ENCODE measurements at regions not wholly inside any gene's neighbourhood (a gene's known extent, or its start where the extent isn't known, plus 50 kb on each side); places are given as distances from the start of the nearest gene placed in this dataset.

- no peak for DNase-seq (ENCODE audit: low spot score)
Measured at GRCh38 chr4:187183826-187184225, 460.2 kb upstream of the FAT1 start.

- DNase-seq (ENCODE audit: low spot score): no peak
Measured at GRCh38 chr4:187184508-187184907, 460.9 kb upstream of the FAT1 start.

DNA sequence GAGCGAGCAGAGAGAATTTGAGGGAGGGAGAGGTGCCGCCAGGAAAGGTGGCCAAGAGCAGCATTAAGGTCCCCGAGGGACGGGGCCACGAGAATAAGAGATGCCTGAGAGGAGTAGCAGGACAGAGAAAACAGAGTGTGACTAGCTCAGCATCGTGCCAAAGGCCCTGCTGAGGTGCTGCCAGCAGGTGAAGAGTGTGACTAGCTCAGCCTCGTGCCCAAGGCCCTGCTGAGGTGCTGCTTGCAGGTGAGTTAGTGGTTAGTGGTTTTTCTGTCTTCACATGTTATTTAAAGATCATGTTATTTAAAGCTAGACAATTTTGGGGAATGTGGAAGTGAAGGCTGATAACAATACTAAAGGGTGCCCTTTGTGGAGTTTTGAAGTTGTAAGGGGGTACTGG lies 464.5 kb upstream of the FAT1 start:
- no peak for DNase-seq (ENCODE audit: low spot score)

GRCh38 chr4:187188741-187189140 lies 465.1 kb upstream of the FAT1 start:
- no peak for DNase-seq (ENCODE audit: low spot score)

DNA sequence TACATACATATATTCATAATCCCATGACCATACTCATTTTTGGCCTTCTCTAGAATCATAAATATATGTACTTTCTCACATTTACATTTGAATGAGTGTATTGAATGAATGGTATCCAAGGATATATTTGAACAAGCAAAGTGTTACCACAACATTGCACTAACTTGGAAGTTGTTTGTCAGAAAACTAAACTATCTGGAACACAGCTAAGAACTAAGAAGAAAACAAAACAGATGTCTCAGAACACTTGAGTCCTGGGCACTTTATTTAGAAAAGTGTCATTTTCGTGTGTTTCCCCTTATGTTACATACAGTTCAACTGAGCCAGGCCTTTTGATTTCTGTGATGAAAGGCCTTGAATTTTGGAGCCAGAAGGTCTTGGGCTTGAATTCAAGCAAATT lies 466.7 kb upstream of the FAT1 start:
- DNase-seq (ENCODE audit: low spot score): no peak

- DNase-seq (ENCODE audit: low spot score): no peak
Measured at GRCh38 chr4:187191676-187192075, 468.0 kb upstream of the FAT1 start.

- no peak for DNase-seq (ENCODE audit: low spot score)
Measured at GRCh38 chr4:187192266-187192665, 468.6 kb upstream of the FAT1 start.

GRCh38 chr4:187193141-187193540 lies 469.5 kb upstream of the FAT1 start:
- no peak for DNase-seq (ENCODE audit: low spot score)

- DNase-seq (ENCODE audit: low spot score): no peak
Measured at GRCh38 chr4:187204389-187204918, 480.8 kb upstream of the FAT1 start.

DNA sequence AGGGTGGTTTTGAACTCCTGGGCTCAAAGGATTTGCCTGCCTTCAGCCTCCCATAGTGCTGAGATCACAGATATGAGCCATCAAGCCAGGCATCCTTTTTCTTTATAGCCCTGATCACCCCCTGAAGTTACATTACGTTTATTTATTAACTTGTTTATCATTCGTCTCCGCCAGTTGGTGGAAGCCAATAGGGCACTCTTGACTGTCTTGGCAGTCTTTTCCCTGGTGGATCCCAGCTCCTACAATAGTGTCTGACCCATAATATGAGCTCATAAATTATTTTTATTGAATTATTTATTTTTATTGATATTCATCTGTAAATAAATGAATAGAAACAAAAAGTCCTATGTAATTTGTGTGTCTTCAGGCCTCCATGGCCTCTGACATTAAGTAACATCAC lies 484.3 kb upstream of the FAT1 start:
- DNase-seq (ENCODE audit: low spot score): no peak

DNA sequence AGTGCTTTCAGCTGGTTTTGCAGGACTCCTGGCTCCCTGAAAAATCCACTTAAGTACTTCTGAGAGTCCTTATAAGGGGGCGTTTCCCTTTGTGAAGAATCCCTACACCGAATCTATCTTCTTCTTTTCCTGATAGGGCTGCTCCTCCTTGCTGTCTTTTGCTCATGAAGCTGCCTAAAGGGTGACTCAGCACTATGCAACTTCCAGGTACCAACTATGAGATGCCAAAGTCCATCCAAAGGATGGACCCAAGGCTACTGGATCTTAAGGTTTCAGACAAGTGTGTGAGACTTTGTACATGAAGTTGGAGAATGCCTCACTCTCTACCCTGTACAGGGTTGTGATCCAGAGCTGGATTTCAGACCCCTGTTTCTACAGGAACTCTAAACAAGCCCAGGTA lies 485.0 kb upstream of the FAT1 start:
- no peak for DNase-seq (ENCODE audit: low spot score)

- DNase-seq (ENCODE audit: low spot score): no peak
Measured at GRCh38 chr4:187209921-187210613, 486.4 kb upstream of the FAT1 start.

DNA sequence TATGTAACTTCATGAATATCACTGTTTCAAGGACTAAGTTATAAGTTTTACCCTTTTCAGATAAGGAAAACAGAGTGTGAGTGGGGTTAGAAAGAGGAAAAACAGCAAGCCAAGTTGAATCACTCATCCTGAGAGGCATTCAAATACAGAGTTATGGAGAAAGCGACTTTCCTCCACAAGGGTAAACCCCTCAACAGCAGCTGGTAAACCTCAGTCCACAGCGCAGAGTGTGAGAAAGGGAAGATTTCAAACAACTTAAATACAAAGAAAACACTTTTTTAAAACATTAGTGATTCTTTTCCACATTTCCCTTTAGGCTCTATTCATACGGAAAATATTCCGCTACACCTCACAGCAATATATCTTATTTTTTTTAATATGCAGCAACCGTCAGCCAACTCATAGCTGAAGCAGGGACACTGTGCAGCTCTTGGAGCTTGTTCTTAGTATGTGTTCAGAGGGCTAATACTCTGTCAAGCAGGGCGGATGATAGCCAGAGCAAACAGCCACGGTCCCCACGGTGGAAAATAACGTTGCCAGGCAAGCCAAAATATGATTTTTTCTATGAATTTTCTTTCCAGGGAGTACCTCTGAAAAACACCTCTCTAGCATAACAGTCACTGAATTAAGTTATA lies 488.9 kb upstream of the FAT1 start:
- DNase-seq (ENCODE audit: low spot score): no peak

- DNase-seq (ENCODE audit: low spot score): no peak
Measured at GRCh38 chr4:187215438-187215837, 491.8 kb upstream of the FAT1 start.

- no peak for DNase-seq (ENCODE audit: low spot score)
Measured at GRCh38 chr4:187218705-187219245, 495.1 kb upstream of the FAT1 start.

DNA sequence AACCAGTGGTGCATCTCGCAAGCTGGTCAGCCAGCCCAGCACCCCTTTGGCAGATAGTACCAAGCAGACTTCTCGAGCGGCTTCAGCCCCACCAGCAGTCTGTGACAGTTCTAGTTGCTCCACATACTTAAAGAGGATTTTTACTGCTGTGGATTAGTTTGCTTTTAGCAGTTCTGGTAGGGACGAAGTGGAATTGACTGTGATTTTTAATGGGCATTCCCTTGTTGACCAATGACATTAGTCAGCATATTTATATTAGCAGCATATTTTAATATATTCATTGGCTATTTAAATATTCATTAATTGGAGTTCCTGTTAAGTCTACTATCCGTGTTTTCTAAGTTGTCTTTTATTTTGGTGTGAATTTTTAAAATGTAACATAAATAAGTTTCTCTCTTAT lies 500.9 kb upstream of the FAT1 start:
- no peak for DNase-seq (ENCODE audit: low spot score)

- DNase-seq (ENCODE audit: low spot score): no peak
Measured at GRCh38 chr4:187227907-187228704, 504.4 kb upstream of the FAT1 start.

- no peak for DNase-seq (ENCODE audit: low spot score)
Measured at GRCh38 chr4:187232196-187232595, 508.5 kb upstream of the FAT1 start.

- DNase-seq (ENCODE audit: low spot score): no peak
Measured at GRCh38 chr4:187232796-187233195, 509.1 kb upstream of the FAT1 start.

DNA sequence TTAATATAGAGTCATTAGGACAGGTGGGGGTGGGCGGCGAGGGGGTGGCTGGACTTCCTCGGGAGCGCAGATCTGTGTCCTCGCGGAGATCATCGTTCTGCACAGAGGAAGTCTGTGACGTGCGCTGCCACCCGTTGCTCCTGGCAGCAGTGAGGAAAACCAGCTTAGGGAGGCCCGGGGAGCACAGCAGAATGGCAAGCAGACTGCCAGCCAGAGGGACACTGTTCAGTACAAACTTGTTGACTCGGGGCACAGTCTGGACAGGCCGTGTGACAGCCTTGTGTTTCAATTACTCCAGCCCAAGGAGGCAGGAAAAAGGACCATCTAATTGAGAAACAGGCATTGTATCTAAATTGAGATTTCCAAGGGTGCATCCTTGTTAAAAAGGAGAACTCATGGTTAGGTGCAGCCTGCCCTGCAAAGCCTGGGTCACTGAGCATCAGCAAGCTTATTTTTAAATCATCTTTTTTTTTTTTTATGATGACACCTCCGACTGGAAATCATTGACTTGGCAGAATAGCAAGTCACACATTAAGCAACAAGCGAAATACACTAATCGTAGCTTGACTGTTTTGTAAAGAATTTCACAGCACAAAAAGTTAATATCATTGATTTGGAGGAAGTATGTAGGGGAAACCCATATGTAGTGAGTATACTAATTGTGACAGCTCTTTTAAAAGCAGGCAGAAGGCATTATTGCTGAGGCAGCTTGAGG lies 512.0 kb upstream of the FAT1 start:
- DNase-seq (ENCODE audit: low spot score): no peak

- no peak for DNase-seq (ENCODE audit: low spot score)
Measured at GRCh38 chr4:187236209-187236890, 512.7 kb upstream of the FAT1 start.
